Activated naive CD4-positive, alpha-beta T cell treated with anti-CD3 and anti-CD28 coated beads, Interleukin-2, amount 50 U/mL, for 72 hours (primary cell): ENCODE measurements at regions not wholly inside any gene's neighbourhood (a gene's known extent, or its start where the extent isn't known, plus 50 kb on each side); places are given as distances from the start of the nearest gene placed in this dataset.

Source experiments
- ATAC-seq, 2 donors: fragments of 150-1000 bp; cut with Tn5 transposase; 2 replicates each; pipeline ENCODE4 v1.10.0; 2021; ENCODE audit warnings: mild to moderate bottlenecking in 2 of 2, moderate library complexity in 2 of 2
- DNase-seq, 2 donors: peaks; one replicate each; pipeline ENCODE4 v3.0.0; 2021 to 2022; ENCODE audit warnings: low spot score in 2 of 2
- H3K27ac Mint-ChIP-seq, 2 donors: one replicate each; pipeline ENCODE4 v1.8.0; 2022; ENCODE audit warnings: mild to moderate bottlenecking in 2 of 2, mixed read lengths in 2 of 2
- H3K36me3 Mint-ChIP-seq, 2 donors: one replicate each; pipeline ENCODE4 v1.8.0; 2022; ENCODE audit warnings: mixed read lengths in 2 of 2
- H3K9me3 Mint-ChIP-seq, 2 donors: one replicate each; pipeline ENCODE4 v1.8.0; 2022; ENCODE audit warnings: mixed read lengths in 2 of 2

DNA sequence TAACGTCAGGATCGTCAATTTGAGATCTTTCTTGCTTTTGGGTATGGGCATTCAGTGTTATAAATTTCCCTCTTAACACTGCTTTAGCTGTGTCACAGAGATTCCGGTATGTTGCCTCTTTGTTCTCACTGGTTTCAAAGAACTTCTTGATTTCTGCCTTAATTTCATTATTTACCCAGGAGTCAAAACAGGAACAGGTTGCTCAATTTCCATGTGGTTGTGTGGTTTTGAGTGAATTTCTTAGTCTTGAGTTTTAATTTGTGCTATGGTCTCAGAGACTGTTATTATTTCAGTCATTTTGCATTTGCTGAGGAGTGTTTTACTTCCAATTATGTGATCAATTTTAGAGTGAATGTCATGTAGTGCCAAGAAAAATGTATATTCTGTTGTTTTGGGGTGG, 153.1 kb downstream of the PCDH17 start:
- ATAC-seq (no peak), DNase-seq (no peak)
- Mint-ChIP-seq H3K27ac (no peak overlapping the region), H3K36me3 (no peaks in the 10 kb centered on the region), H3K9me3 (peaks cover 20 to 27% of the 10 kb centered on the region in 2 donors)

DNA sequence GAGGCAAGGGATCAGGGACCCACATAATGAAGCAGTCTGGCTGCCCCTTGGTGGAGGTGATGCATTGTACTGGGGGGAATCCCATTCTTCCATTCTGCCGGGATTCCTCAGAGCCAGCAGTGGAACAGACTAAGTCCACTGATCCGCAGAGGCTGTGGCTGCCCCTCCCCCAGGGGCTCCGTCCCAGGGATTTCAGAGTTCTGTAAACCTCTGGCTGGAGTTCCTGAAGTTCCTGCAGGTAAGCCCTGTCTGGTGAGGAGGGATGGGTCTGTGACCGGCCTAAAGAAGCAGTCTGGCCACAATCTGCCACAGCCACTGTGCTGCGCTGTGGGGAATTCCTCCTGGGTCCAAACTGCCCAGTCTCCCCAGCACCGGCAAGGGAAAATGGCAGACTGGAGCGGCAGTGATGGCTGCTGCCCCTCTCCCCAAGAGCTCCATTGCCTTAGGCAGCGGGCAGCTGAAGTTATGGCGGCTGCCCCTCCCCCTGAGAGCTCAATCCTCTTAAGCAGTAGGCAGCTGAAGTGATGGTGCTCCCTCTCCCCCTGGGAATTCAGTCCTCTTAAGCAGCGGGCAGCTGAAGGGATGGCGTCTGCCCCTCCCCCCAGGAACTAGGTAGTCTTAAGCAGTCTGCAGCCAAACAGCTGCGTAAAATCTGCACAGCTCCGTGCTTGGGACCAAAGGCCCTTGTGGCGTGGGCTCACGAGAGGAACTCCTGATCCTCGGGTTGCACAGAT, 155.7 kb downstream of the PCDH17 start:
- no peak for ATAC-seq

DNA sequence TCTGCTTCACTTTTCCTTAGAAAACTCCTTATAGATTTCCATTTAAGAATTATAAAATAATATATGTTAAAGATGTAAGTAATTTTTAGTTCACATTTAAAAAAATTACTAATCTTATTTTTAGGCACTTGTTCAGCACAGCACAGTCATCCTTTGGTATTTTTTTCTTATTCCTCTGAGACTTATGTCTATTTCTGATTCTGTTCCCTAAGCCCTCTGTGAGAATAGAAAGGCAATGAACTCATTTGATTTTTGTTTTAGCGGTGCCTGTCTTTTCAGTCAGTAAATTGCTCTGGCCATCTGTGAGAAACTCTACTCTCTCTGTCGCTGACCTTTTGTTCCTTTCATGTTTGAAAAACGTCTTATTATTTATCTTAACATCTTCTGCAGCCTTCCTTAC, 168.1 kb downstream of the PCDH17 start:
- no peak overlapping the region for H3K27ac Mint-ChIP-seq
- ATAC-seq (no peak), DNase-seq (no peak)
- H3K9me3 Mint-ChIP-seq: peaks cover 3 to 9% of the 10 kb centered on the region in 2 donors
- no peaks in the 10 kb centered on the region for H3K36me3 Mint-ChIP-seq

More for the DNA sequence above, 155.7 kb downstream of the PCDH17 start:
- Mint-ChIP-seq H3K27ac (no peak overlapping the region), H3K36me3 (no peaks in the 10 kb centered on the region), H3K9me3 (peaks cover 20 to 27% of the 10 kb centered on the region in 2 donors)
- no peak for DNase-seq

DNA sequence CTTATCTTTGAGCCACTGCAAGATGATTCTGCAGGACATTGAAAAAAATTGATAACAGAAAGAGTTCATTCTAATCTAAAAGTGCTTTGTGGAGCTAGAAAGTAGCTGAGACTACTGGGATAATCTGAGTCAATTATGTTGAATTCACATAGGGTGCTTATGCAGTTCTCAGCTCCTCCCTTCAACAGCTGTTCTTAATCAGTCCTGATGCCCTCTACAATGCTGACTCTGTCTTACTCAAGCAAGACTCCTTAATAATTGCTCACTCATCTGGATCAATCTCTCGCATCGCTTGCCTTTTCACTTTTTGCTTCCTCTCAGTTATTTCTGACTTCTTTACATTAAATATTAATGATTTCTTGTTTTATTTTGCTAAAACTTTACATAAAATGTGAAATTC, 182.1 kb downstream of the PCDH17 start:
- DNase-seq (no peak), ATAC-seq (no peak)
- no peaks in the 10 kb centered on the region for H3K36me3 Mint-ChIP-seq
- no peak overlapping the region for H3K27ac Mint-ChIP-seq
- H3K9me3 Mint-ChIP-seq: peaks cover 5 to 19% of the 10 kb centered on the region in 2 donors

DNA sequence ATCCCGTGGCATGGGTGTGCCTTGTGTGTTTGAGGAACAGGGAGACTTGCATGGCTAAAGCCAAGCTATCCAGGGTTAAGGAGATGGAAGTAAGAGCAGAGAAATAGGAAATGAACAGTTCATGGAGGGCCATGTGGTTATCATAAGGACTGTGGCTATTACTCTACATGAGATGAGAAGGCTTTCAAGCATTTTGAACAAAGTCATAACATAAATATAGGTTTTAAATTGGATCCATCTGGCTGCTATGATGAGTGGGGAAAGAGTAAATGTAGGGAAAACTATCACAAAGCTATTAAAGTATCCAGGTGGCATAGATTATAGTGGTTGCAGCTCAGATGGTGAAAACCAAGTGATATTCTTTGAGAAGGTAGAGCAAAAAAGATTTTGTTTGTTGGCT, 184.1 kb downstream of the PCDH17 start:
- no peaks in the 10 kb centered on the region for H3K36me3 Mint-ChIP-seq
- peaks cover 8 to 23% of the 10 kb centered on the region in 2 donors for H3K9me3 Mint-ChIP-seq
- DNase-seq (no peak), ATAC-seq (no peak)
- H3K27ac Mint-ChIP-seq: no peak overlapping the region

DNA sequence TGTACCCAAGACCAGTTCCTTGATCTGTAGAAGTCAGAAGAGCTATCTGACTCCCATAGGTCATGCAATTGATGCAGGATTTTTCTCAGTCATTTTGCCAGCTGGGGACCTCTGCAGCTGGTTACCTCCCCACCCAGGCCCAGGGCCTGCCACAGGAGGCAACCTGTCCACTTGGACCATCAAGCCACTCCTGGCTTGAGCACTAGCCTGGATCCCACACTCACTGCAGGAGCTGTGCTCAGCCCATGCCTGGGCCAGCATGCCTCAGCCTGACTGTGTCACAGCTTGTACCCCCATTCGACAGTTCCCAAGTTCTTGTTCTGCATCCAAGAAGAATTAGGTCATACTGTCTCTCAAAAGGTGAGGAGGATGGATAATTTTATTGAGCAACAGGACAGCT, 189.4 kb downstream of the PCDH17 start:
- no peak for DNase-seq
- ATAC-seq: no peak
- H3K27ac Mint-ChIP-seq: no peak overlapping the region
- H3K9me3 Mint-ChIP-seq: peaks cover 9 to 22% of the 10 kb centered on the region in 2 donors
- H3K36me3 Mint-ChIP-seq: no peaks in the 10 kb centered on the region

DNA sequence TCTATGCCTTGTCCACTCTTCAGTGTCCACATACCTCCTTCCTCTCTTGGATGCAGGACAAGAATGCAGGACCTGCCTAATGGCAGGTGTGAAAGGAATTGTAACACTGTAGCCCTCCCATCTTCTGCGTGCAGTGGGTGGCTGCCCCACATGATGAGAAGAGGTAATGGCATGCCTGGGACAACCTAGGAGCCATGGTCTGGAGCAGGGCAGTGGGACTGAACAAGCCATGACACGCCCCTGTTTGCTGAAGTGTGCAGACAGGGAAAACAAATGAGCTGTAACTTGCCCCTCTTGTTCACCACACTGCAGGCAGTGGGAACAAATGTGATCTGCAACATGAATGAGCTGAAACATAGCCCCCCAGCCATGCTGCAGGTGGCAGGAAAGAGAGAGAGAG, 192.2 kb downstream of the PCDH17 start:
- no peaks in the 10 kb centered on the region for H3K36me3 Mint-ChIP-seq
- DNase-seq (no peak), ATAC-seq (no peak)
- H3K9me3 Mint-ChIP-seq: peaks cover 9 to 22% of the 10 kb centered on the region in 2 donors
- no peak overlapping the region for H3K27ac Mint-ChIP-seq

DNA sequence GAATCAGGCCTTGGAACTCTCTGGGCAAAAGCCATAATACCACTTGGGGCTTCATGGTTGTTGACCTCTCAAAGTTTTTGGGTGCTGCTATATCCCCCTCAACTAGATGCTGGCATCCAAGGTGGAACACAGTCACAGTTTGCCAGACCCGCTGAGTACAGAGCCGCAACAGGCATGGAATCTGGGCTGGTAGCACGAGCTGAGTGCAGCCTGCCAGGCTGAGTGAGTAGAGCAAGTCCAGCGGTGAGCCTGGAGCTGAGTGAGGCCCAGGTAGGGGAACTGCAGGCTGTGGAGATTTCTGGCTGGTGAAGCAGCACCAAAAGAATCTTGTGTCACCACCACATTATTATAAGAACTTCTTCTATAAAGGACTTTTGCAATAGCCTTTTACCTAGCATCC, 192.6 kb downstream of the PCDH17 start:
- Mint-ChIP-seq H3K27ac (no peak overlapping the region), H3K36me3 (no peaks in the 10 kb centered on the region), H3K9me3 (peaks cover 9 to 22% of the 10 kb centered on the region in 2 donors)
- DNase-seq (no peak), ATAC-seq (no peak)

DNA sequence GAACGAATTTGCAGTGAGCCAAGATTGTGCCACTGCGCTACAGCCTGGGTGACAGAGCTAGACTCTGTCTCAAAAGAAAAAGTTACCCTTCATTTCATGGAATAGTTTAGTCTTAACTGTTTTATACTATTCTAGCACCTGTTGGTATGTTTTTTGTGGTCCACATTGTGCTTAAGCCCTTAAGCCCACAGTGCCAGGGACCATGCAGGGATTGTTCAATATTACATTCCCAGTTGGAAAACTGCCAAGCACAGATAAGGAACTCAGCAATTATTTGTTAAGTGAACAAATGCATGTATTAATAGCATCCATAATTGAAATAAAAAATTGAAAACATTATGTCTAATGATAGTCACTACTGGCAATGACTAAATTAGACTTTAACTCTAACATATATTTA, 193.5 kb downstream of the PCDH17 start:
- DNase-seq (no peak), ATAC-seq (no peak)
- H3K27ac Mint-ChIP-seq: no peak overlapping the region
- H3K9me3 Mint-ChIP-seq: peaks cover 12 to 24% of the 10 kb centered on the region in 2 donors
- no peaks in the 10 kb centered on the region for H3K36me3 Mint-ChIP-seq

DNA sequence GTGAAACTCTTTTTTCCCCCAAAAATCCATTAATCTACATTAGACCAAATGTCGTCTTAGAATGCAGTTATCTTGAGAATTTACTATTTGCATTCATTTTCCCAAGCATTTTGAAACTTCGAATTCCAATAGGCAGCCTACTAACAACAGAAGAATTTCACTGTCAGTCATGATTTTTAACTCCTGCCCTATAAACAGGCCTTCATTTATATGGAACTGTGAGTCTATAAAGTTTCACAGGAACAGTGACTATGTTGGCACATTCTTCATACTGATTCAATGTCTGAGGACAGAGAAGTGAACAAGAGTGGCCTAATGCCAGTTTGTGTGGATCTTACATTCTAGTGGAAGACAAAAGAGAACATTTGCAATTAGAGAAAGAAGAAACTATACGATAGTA, 198.0 kb downstream of the PCDH17 start:
- ATAC-seq (no peak), DNase-seq (no peak)
- Mint-ChIP-seq H3K27ac (no peak overlapping the region), H3K9me3 (peaks cover 25 to 27% of the 10 kb centered on the region in 2 donors), H3K36me3 (no peaks in the 10 kb centered on the region)

DNA sequence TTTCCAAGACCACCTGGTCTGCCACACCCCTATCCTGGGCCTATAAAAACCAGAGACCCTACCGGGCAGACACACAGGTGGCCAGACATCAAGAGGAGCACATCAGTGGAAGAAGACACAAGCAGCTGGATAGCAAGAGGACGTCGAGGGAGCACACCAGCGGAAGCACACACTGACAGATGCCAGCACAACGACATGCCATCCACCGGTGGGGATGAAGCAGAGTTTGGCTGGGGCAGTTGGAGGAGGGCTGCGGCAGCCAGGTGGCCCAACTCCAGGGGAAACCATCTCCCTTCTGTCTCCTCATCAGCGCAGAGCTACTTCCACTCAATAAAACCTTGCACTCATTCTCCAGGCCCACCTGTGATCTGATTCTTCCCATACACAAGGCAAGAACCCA, 200.6 kb downstream of the PCDH17 start:
- no peak for ATAC-seq
- Mint-ChIP-seq H3K27ac (no peak overlapping the region), H3K9me3 (peaks cover 21 to 24% of the 10 kb centered on the region in 2 donors), H3K36me3 (no peaks in the 10 kb centered on the region)
- DNase-seq: no peak

DNA sequence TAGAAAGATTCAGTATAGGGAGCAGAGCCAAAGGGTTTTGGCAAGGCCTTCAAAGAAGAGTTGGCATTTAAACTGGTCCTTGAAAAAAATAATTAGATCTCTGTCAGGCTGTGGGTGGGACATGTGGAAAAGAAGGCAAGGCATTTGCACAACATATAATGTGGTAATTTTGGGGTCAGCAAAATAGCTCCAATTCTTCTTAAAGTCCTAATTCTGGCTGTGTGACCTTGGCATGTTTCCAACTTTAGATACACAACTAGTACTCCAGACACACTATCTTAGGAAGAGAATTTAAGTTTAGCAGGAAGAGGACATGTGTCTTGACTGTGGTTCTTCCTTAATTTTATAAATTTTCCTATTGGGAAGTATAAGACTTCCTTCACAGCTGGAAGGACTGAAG, 206.3 kb downstream of the PCDH17 start:
- DNase-seq: no peak
- no peak for ATAC-seq
- Mint-ChIP-seq H3K36me3 (no peaks in the 10 kb centered on the region), H3K27ac (no peak overlapping the region), H3K9me3 (peaks cover 10 to 23% of the 10 kb centered on the region in 2 donors)

DNA sequence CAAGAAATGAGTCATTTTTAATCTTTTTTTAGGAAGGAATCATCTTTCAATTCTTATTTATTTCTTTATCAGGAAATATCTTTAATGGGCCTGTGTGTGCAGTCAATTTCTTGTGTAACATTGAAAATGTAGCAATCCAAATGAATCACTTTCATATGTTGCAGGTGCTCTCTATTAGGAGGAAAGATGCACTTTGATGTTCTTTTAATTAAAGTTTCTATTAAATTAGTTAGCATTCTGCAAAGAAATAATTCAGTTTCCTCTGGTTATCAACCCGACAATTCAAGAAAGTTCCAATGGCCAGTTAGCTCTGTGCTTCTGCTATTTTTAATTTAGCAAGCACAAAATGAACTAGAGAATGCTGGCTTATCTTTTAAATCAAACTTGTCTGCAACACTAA, 212.0 kb downstream of the PCDH17 start:
- Mint-ChIP-seq H3K36me3 (peaks cover 9 to 10% of the 10 kb centered on the region in 2 donors), H3K27ac (no peak overlapping the region), H3K9me3 (peaks cover 17 to 19% of the 10 kb centered on the region in 2 donors)
- ATAC-seq (no peak), DNase-seq (no peak)

DNA sequence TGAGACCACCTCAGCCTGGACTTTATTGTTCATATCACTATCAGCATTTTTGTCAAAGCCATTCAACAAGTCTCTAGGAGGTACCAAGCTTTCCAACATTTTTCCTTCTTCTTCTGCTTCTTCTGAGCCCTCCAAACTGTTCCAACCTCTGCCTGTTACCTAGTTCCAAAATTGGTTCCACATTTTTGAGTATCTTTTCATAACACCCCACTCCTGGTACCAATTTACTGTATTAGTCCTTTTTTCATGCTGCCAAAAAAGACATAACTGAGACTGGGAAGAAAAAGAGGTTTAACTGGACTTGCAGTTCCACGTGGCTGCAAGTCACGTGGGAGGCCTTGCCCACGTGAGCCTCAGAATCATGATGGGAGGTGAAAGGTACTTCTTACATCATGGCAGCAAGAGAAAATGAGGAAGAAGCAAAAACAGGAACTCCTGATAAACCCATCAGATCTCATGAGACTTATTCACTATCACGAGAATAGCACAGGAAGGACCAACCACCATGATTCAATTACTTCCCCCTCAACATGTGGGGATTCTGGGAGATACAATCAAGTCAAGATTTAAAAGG, 215.1 kb downstream of the PCDH17 start:
- peaks cover 19 to 21% of the 10 kb centered on the region in 2 donors for H3K9me3 Mint-ChIP-seq
- peaks cover 9 to 10% of the 10 kb centered on the region in 2 donors for H3K36me3 Mint-ChIP-seq
- no peak overlapping the region for H3K27ac Mint-ChIP-seq
- ATAC-seq (no peak), DNase-seq (no peak)

DNA sequence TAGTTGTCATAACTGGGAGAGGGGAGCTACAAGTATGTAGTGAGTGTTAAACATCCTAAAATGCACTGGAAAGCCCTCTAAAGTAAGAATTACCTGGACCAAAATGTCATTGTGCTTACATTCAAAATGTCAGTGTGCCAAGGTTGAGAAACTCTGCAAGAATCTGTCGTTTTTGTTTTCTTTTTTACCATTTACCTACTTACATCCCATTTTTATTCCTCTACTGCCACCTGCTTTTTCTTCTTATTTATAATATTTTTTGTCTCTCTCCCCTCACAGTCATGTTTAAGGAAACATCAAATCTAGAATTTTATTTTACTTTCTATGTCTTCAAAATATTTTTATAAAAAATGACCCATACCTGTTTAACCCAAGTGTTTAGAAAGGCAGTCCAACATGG, 226.4 kb downstream of the PCDH17 start:
- H3K27ac Mint-ChIP-seq: no peak overlapping the region
- DNase-seq: no peak
- peaks cover 3 to 8% of the 10 kb centered on the region in 2 donors for H3K9me3 Mint-ChIP-seq
- ATAC-seq: no peak
- H3K36me3 Mint-ChIP-seq: no peaks in the 10 kb centered on the region

DNA sequence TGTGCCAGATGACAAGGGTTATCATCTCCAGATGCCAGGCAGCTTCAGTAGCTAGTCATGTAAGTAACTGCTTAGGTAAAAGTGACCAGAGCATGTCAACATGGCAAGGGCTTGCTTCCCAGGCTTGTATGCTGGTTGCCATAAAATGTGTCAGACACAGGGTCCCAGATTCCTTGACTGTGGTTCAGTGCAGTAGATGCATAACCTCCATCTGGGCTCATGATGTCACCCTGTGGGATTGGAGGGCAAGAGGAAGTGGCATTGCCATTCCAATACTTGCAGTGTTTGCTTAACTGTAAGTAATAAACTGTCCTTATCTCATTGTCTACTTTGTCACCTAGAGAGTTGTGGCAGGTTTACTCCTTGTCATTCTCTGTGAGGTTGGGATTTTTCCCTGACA, 226.8 kb downstream of the PCDH17 start:
- ATAC-seq (no peak), DNase-seq (no peak)
- peaks cover 3 to 8% of the 10 kb centered on the region in 2 donors for H3K9me3 Mint-ChIP-seq
- no peak overlapping the region for H3K27ac Mint-ChIP-seq
- H3K36me3 Mint-ChIP-seq: no peaks in the 10 kb centered on the region

DNA sequence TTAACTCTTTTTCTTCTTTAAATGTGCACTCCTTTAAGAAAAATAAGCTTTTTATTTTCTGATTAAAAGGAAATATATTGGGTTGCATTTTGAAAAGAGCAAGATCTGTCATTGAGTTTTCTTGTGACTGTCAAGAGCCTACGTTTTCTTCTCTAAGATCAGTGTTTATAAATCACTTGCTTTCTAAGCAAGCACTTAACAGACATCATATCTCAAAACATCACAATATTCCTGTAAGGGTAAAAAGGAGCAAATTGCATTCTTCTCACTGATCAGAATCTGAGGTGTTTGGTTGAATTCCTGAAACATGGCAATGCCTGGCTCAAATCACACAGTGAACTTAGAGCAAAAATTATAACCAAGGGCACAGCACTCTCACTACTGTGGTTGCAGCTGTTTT, 231.3 kb downstream of the PCDH17 start:
- ATAC-seq (no peak), DNase-seq (no peak)
- no peaks in the 10 kb centered on the region for H3K36me3 Mint-ChIP-seq

More for the DNA sequence above, 231.3 kb downstream of the PCDH17 start:
- Mint-ChIP-seq H3K9me3 (peaks cover 12 to 13% of the 10 kb centered on the region in 2 donors), H3K27ac (no peak overlapping the region)
